ENCODE measurements at regions not wholly inside any gene's neighbourhood (a gene's known extent, or its start where the extent isn't known, plus 50 kb on each side); places are given as distances from the start of the nearest gene placed in this dataset.

DNA sequence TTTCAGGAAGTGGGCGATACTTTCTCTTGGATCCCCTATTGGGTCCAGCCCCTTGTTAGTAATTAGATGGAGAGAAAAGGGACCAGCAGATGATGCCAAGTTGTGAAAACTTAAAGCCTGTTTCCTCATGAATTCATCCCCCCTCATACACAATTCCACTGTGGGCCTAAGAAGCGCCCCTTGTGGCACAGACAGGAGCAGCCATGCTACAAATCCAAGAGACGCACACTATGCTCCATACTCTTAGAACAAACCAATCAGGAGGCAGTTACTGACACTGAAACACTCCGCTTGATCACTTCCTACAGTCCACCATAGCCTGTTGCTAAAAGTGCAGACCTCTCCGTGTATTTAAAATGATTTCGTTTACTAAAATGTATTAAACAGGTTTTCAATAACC, 111.3 kb upstream of the ARRDC4 start:
- Histone ChIP-seq H2AFZ (ENCODE audit: low read length) (no peak overlapping the region), H3K9ac (ENCODE audit: low read depth, low read length, poor library complexity) (no peak overlapping the region), H3K4me2 (ENCODE audit: insufficient read depth, low read length, poor library complexity, severe bottlenecking) (no peak overlapping the region), H4K91ac (ENCODE audit: low read depth, low read length, poor library complexity) (no peak overlapping the region), H3K79me1 (ENCODE audit: low read depth, low read length) (no peaks in the 10 kb centered on the region), H4K8ac (ENCODE audit: low read depth, low read length) (no peak overlapping the region), H2BK15ac (ENCODE audit: low read length) (no peak overlapping the region), H3K18ac (ENCODE audit: low read length) (no peak overlapping the region), H2BK5ac (ENCODE audit: low read length) (no peak overlapping the region), H3K4ac (ENCODE audit: low read length) (no peak overlapping the region), H3K9me3 (replicated peaks in 1 of 2; ENCODE audit: control insufficient read depth in 2 of 2, insufficient read depth in 1 of 2, low read depth in 1 of 2, low read length in 2 of 2) (peaks cover 0 to 2% of the 10 kb centered on the region in 2 donors), H2BK120ac (ENCODE audit: low read depth, low read length) (no peak overlapping the region), H3K27me3 (ENCODE audit: control insufficient read depth in 3 of 3, insufficient read depth in 3 of 3, low read depth in 1 of 3, low read length in 3 of 3) (no peaks in the 10 kb centered on the region), H3K4me1 (ENCODE audit: control insufficient read depth in 2 of 2, insufficient read depth in 1 of 2, low read depth in 1 of 2, low read length in 2 of 2) (no peaks in the 10 kb centered on the region), H3K27ac (replicated peaks; ENCODE audit: low read length) (no peak overlapping the region), H2BK12ac (ENCODE audit: low read length) (no peak overlapping the region), H3K23ac (ENCODE audit: low read depth, low read length, poor library complexity) (no peak overlapping the region), H2AK5ac (ENCODE audit: low read depth, low read length) (no peak overlapping the region), H3K14ac (ENCODE audit: low read length) (no peak overlapping the region), H3K36me3 (replicated peaks in 1 of 2; ENCODE audit: control insufficient read depth in 2 of 2, insufficient read depth in 2 of 2, low read length in 2 of 2) (no peaks in the 10 kb centered on the region), H3K4me3 (ENCODE audit: low read length in 2 of 2) (no peak overlapping the region)
- no CpG with 5 or more reads among the region's 6 CpGs for WGBS, 2 donors (ENCODE audit: extremely low coverage in 2 of 2, insufficient read length in 2 of 2, insufficient replicate concordance in 1 of 2)
- DNase-seq (ENCODE audit: low spot score): no peak

DNA sequence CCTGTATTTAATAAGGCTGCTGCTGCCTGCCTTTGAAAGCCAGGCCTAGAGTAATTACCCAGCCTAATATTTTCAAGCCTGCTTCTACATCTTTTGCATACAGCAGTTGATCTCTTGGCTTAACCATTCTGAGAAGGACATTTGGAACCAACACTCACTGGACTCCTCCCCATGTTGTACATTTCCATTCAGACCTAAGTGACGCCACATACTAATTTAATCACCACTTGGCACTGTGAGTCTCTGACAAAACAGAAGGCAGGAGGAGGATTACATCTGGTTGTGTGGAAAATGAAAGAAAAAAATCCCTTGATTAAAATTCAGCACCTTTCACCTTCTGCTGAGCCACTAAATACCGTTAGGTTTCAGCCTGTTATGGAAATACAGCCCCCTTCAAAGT, 102.2 kb upstream of the ARRDC4 start:
- Histone ChIP-seq H2BK15ac (ENCODE audit: low read length) (no peak overlapping the region), H3K9ac (ENCODE audit: low read depth, low read length, poor library complexity) (no peak overlapping the region), H3K4ac (ENCODE audit: low read length) (no peak overlapping the region), H3K36me3 (replicated peaks in 1 of 2; ENCODE audit: control insufficient read depth in 2 of 2, insufficient read depth in 2 of 2, low read length in 2 of 2) (no peaks in the 10 kb centered on the region), H3K9me3 (replicated peaks in 1 of 2; ENCODE audit: control insufficient read depth in 2 of 2, insufficient read depth in 1 of 2, low read depth in 1 of 2, low read length in 2 of 2) (no peaks in the 10 kb centered on the region), H2AFZ (ENCODE audit: low read length) (no peak overlapping the region), H3K18ac (ENCODE audit: low read length) (no peak overlapping the region), H3K4me1 (ENCODE audit: control insufficient read depth in 2 of 2, insufficient read depth in 1 of 2, low read depth in 1 of 2, low read length in 2 of 2) (no peaks in the 10 kb centered on the region), H3K79me1 (ENCODE audit: low read depth, low read length) (no peaks in the 10 kb centered on the region), H3K23ac (ENCODE audit: low read depth, low read length, poor library complexity) (no peak overlapping the region), H3K4me3 (ENCODE audit: low read length in 2 of 2) (no peak overlapping the region), H2BK5ac (ENCODE audit: low read length) (no peak overlapping the region), H3K14ac (ENCODE audit: low read length) (no peak overlapping the region), H4K91ac (ENCODE audit: low read depth, low read length, poor library complexity) (no peak overlapping the region), H3K27ac (replicated peaks; ENCODE audit: low read length) (no peak overlapping the region), H2BK120ac (ENCODE audit: low read depth, low read length) (no peak overlapping the region), H3K27me3 (ENCODE audit: control insufficient read depth in 3 of 3, insufficient read depth in 3 of 3, low read depth in 1 of 3, low read length in 3 of 3) (no peaks in the 10 kb centered on the region), H4K8ac (ENCODE audit: low read depth, low read length) (no peak overlapping the region), H2AK5ac (ENCODE audit: low read depth, low read length) (no peak overlapping the region), H2BK12ac (ENCODE audit: low read length) (no peak overlapping the region), H3K4me2 (ENCODE audit: insufficient read depth, low read length, poor library complexity, severe bottlenecking) (no peak overlapping the region)
- WGBS, 2 donors (ENCODE audit: extremely low coverage in 2 of 2, insufficient read length in 2 of 2, insufficient replicate concordance in 1 of 2): no CpG with 5 or more reads among the region's 2 CpGs
- DNase-seq (ENCODE audit: low spot score): no peak

DNA sequence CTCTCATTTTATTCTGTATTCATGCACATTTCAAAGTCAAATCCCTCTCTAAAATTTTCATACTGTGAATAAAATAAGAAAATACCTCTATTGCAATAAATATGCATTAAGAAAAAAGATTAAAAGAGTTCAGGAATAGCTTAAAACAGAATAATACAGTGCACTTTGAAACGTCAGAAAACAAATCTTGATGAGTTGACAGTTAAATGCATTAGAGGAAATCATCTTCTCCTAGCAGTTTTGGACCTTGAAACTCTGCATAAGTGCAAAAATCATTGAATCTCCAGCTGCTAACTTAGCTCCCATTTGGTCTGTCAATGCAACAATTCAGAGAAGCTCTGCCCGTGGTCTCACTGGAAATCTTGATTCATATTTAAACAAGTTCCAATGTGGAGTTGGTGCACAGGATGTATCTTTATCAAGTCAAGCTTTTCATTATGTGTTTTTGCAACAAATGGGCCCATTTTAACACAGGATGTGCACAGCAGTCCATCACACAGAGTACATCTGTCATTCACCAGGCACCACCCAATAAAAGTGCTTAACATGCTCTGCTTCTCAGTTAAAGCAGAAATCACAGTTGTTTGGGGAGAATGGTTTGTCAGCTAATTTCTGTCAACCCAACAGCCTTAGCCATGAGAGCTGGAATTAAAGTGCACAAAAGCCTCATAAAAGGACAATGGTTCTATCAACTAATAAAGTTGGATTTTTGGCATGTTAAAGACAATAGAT, 98.8 kb upstream of the ARRDC4 start:
- H4K8ac ChIP-seq (ENCODE audit: low read depth, low read length): no peak overlapping the region
- no peak overlapping the region for H4K91ac ChIP-seq (ENCODE audit: low read depth, low read length, poor library complexity)
- H3K18ac ChIP-seq (ENCODE audit: low read length): no peak overlapping the region
- H3K4me2 ChIP-seq (ENCODE audit: insufficient read depth, low read length, poor library complexity, severe bottlenecking): no peak overlapping the region
- no peak overlapping the region for H3K4me3 ChIP-seq (ENCODE audit: low read length in 2 of 2)
- H3K4ac ChIP-seq (ENCODE audit: low read length): no peak overlapping the region
- H2BK5ac ChIP-seq (ENCODE audit: low read length): no peak overlapping the region
- no peak overlapping the region for H2BK120ac ChIP-seq (ENCODE audit: low read depth, low read length)
- no peak overlapping the region for H2AFZ ChIP-seq (ENCODE audit: low read length)
- no CpG with 5 or more reads among the region's 2 CpGs for WGBS, 2 donors (ENCODE audit: extremely low coverage in 2 of 2, insufficient read length in 2 of 2, insufficient replicate concordance in 1 of 2)
- H3K27me3 ChIP-seq (ENCODE audit: control insufficient read depth in 3 of 3, insufficient read depth in 3 of 3, low read depth in 1 of 3, low read length in 3 of 3): no peaks in the 10 kb centered on the region
- no peak overlapping the region for H2BK12ac ChIP-seq (ENCODE audit: low read length)
- no peaks in the 10 kb centered on the region for H3K79me1 ChIP-seq (ENCODE audit: low read depth, low read length)
- no peak overlapping the region for H2BK15ac ChIP-seq (ENCODE audit: low read length)
- H3K4me1 ChIP-seq (ENCODE audit: control insufficient read depth in 2 of 2, insufficient read depth in 1 of 2, low read depth in 1 of 2, low read length in 2 of 2): no peaks in the 10 kb centered on the region
- no peak overlapping the region for H3K14ac ChIP-seq (ENCODE audit: low read length)
- no peaks in the 10 kb centered on the region for H3K36me3 ChIP-seq (replicated peaks in 1 of 2; ENCODE audit: control insufficient read depth in 2 of 2, insufficient read depth in 2 of 2, low read length in 2 of 2)
- no peaks in the 10 kb centered on the region for H3K9me3 ChIP-seq (replicated peaks in 1 of 2; ENCODE audit: control insufficient read depth in 2 of 2, insufficient read depth in 1 of 2, low read depth in 1 of 2, low read length in 2 of 2)
- H3K23ac ChIP-seq (ENCODE audit: low read depth, low read length, poor library complexity): no peak overlapping the region
- H3K9ac ChIP-seq (ENCODE audit: low read depth, low read length, poor library complexity): no peak overlapping the region
- DNase-seq (ENCODE audit: low spot score): no peak
- H2AK5ac ChIP-seq (ENCODE audit: low read depth, low read length): no peak overlapping the region
- H3K27ac ChIP-seq (replicated peaks; ENCODE audit: low read length): no peak overlapping the region

DNA sequence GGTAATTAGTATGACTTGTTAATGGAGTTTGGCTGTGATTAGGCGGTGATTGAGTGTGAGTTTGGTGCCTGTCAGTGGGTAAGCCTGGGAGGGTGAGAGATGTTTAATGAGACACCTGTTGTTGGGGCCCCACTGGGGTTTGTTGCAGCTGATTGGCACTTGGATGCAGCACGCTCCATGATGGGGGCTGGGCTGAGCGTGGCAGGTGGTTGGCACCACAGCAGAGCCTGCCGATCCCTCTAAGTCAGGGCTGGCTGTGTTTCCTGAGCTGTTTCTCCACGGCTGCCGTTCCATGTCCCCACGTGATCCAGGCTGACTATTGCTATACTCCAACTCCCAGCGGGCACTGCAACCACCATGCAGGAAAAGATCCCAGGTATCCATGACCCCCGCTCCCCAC, 93.5 kb upstream of the ARRDC4 start:
- Histone ChIP-seq H3K4me1 (ENCODE audit: control insufficient read depth in 2 of 2, insufficient read depth in 1 of 2, low read depth in 1 of 2, low read length in 2 of 2) (no peaks in the 10 kb centered on the region), H2AFZ (ENCODE audit: low read length) (no peak overlapping the region), H4K8ac (ENCODE audit: low read depth, low read length) (no peak overlapping the region), H2AK5ac (ENCODE audit: low read depth, low read length) (no peak overlapping the region), H3K27ac (replicated peaks; ENCODE audit: low read length) (no peak overlapping the region), H2BK120ac (ENCODE audit: low read depth, low read length) (no peak overlapping the region), H3K4me2 (ENCODE audit: insufficient read depth, low read length, poor library complexity, severe bottlenecking) (no peak overlapping the region), H3K79me1 (ENCODE audit: low read depth, low read length) (no peaks in the 10 kb centered on the region), H2BK15ac (ENCODE audit: low read length) (no peak overlapping the region), H3K14ac (ENCODE audit: low read length) (peak overlapping the region; percentile 9), H2BK12ac (ENCODE audit: low read length) (no peak overlapping the region), H3K23ac (ENCODE audit: low read depth, low read length, poor library complexity) (no peak overlapping the region), H3K9me3 (replicated peaks in 1 of 2; ENCODE audit: control insufficient read depth in 2 of 2, insufficient read depth in 1 of 2, low read depth in 1 of 2, low read length in 2 of 2) (no peaks in the 10 kb centered on the region), H3K4me3 (ENCODE audit: low read length in 2 of 2) (no peak overlapping the region), H3K18ac (ENCODE audit: low read length) (no peak overlapping the region), H2BK5ac (ENCODE audit: low read length) (peak overlapping the region; percentile 62), H3K9ac (ENCODE audit: low read depth, low read length, poor library complexity) (no peak overlapping the region), H3K36me3 (replicated peaks in 1 of 2; ENCODE audit: control insufficient read depth in 2 of 2, insufficient read depth in 2 of 2, low read length in 2 of 2) (no peaks in the 10 kb centered on the region), H3K4ac (ENCODE audit: low read length) (no peak overlapping the region), H4K91ac (ENCODE audit: low read depth, low read length, poor library complexity) (no peak overlapping the region), H3K27me3 (ENCODE audit: control insufficient read depth in 3 of 3, insufficient read depth in 3 of 3, low read depth in 1 of 3, low read length in 3 of 3) (no peaks in the 10 kb centered on the region)
- no peak for DNase-seq (ENCODE audit: low spot score)
- no CpG with 5 or more reads among the region's 9 CpGs for WGBS, 2 donors (ENCODE audit: extremely low coverage in 2 of 2, insufficient read length in 2 of 2, insufficient replicate concordance in 1 of 2)
